Neuronal stem cell (in vitro differentiated cells): ENCODE measurements at regions not wholly inside any gene's neighbourhood (a gene's known extent, or its start where the extent isn't known, plus 50 kb on each side); places are given as distances from the start of the nearest gene placed in this dataset.
"Not testable (repeated sequence)": the region's sequence is repeated elsewhere in the genome, so short reads cannot be mapped to it uniquely, and the experiment has no call there.

ENCODE experiments used
- DNase-seq: peaks from one replicate; pipeline ENCODE4 v3.0.0-alpha.2; 2013; ENCODE audit warnings: low spot score
- H2AFZ ChIP-seq: one replicate; pipeline ENCODE4 v1.6.1; 2013; ENCODE audit warnings: mild to moderate bottlenecking, low read length, inconsistent platforms
- H2AK5ac ChIP-seq: 2 replicates; pipeline ENCODE4 v1.6.1; 2013; ENCODE audit warnings: low read depth, mild to moderate bottlenecking, inconsistent platforms, low read length, moderate library complexity, mixed read lengths
- H2BK120ac ChIP-seq: 2 replicates; pipeline ENCODE4 v1.6.1; 2013; ENCODE audit warnings: low read depth, mild to moderate bottlenecking, inconsistent platforms, low read length, moderate library complexity, mixed read lengths
- H2BK12ac ChIP-seq: one replicate; pipeline ENCODE4 v1.6.1; 2013; ENCODE audit warnings: low read length, inconsistent platforms
- H2BK15ac ChIP-seq: 2 replicates; pipeline ENCODE4 v1.6.1; 2013; ENCODE audit warnings: mild to moderate bottlenecking, low read length, inconsistent platforms, mixed read lengths
- H2BK5ac ChIP-seq: one replicate; pipeline ENCODE4 v1.6.1; 2013; ENCODE audit warnings: inconsistent platforms, mild to moderate bottlenecking, low read length, moderate library complexity
- H3K14ac ChIP-seq: one replicate; pipeline ENCODE4 v1.6.1; 2013; ENCODE audit warnings: low read length, inconsistent platforms
- H3K18ac ChIP-seq: 2 replicates; pipeline ENCODE4 v1.6.1; 2013; ENCODE audit warnings: low read length, inconsistent platforms
- H3K23ac ChIP-seq: 2 replicates; pipeline ENCODE4 v1.6.1; 2013; ENCODE audit warnings: low read depth, mild to moderate bottlenecking, mixed read lengths, low read length, inconsistent platforms; ENCODE audit not compliant: poor library complexity
- H3K27ac ChIP-seq: replicated peaks from 3 replicates; pipeline ENCODE4 v1.5.1; 2013; ENCODE audit warnings: low read length, inconsistent platforms
- H3K27me3 ChIP-seq, 3 experiments: 2 replicates each; pipeline ENCODE4 v1.6.1; 2013; ENCODE audit warnings: low read length in 3 of 3, mild to moderate bottlenecking in 2 of 3, inconsistent platforms in 1 of 3, low read depth in 1 of 3, mixed read lengths in 1 of 3, moderate library complexity in 1 of 3; ENCODE audit not compliant: control insufficient read depth in 3 of 3, insufficient read depth in 3 of 3
- H3K36me3 ChIP-seq, 2 donors: replicated peaks in 1 of 2; 2 replicates each; pipeline ENCODE4 v1.6.1; 2013; ENCODE audit warnings: low read length in 2 of 2; ENCODE audit not compliant: control insufficient read depth in 2 of 2, insufficient read depth in 2 of 2
- H3K4ac ChIP-seq: 2 replicates; pipeline ENCODE4 v1.6.1; 2013; ENCODE audit warnings: inconsistent platforms, mild to moderate bottlenecking, low read length, moderate library complexity
- H3K4me1 ChIP-seq, 2 donors: 1 replicate in 1 of 2; 2 replicates in 1 of 2; pipeline ENCODE4 v1.6.1; 2013; ENCODE audit warnings: low read length in 2 of 2, low read depth in 1 of 2; ENCODE audit not compliant: control insufficient read depth in 2 of 2, insufficient read depth in 1 of 2
- H3K4me2 ChIP-seq: one replicate; pipeline ENCODE4 v1.6.1; 2013; ENCODE audit warnings: mild to moderate bottlenecking, low read length, inconsistent platforms; ENCODE audit not compliant: insufficient read depth, poor library complexity, severe bottlenecking
- H3K4me3 ChIP-seq, 2 donors: 2 replicates each; pipeline ENCODE4 v1.5.1; 2013; ENCODE audit warnings: low read length in 2 of 2, mild to moderate bottlenecking in 2 of 2, inconsistent platforms in 1 of 2, moderate library complexity in 1 of 2
- H3K79me1 ChIP-seq: one replicate; pipeline ENCODE4 v1.6.1; 2013; ENCODE audit warnings: low read depth, mild to moderate bottlenecking, inconsistent platforms, low read length, moderate library complexity
- H3K9ac ChIP-seq: one replicate; pipeline ENCODE4 v1.6.1; 2013; ENCODE audit warnings: mild to moderate bottlenecking, low read depth, low read length, inconsistent platforms; ENCODE audit not compliant: poor library complexity
- H3K9me3 ChIP-seq, 2 donors: replicated peaks in 1 of 2; 2 replicates each; pipeline versions ENCODE3 to v1.6.1; 2013; ENCODE audit warnings: low read length in 2 of 2, mild to moderate bottlenecking in 2 of 2, inconsistent platforms in 1 of 2, low read depth in 1 of 2, mixed read lengths in 1 of 2, moderate library complexity in 1 of 2; ENCODE audit not compliant: control insufficient read depth in 2 of 2, insufficient read depth in 1 of 2
- H4K8ac ChIP-seq: one replicate; pipeline ENCODE4 v1.6.1; 2013; ENCODE audit warnings: low read depth, mild to moderate bottlenecking, inconsistent platforms, low read length, moderate library complexity
- H4K91ac ChIP-seq: one replicate; pipeline ENCODE4 v1.6.1; 2013; ENCODE audit warnings: low read length, low read depth, mild to moderate bottlenecking, inconsistent platforms; ENCODE audit not compliant: poor library complexity
- WGBS, 2 donors: extraction: QIAGEN DNeasy Blood & Tissue Kit; methylation state at CpG; one replicate each; pipeline ENCODE4 v1.1.7; 2013; ENCODE audit warnings: missing lambda C conversion rate in 2 of 2, mixed read lengths in 1 of 2; ENCODE audit not compliant: insufficient read length in 2 of 2, insufficient replicate concordance in 1 of 2; ENCODE audit errors: extremely low coverage in 2 of 2; 5-methylcytosine and 5-hydroxymethylcytosine counted together

GRCh38 chr14:106010783-106011182 is 484.4 kb downstream of the TMEM121 start:
- H3K27me3 ChIP-seq, result peaks cover 0 to 3% (median 0%) of the 10 kb centered on the region in 3 experiments
- no peaks in the 10 kb centered on the region for H3K36me3 ChIP-seq
- H2BK5ac ChIP-seq, result no peak overlapping the region
- no peak overlapping the region for H2AK5ac ChIP-seq
- no peak overlapping the region for H2BK12ac ChIP-seq
- H3K79me1 ChIP-seq, result no peaks in the 10 kb centered on the region
- H3K14ac ChIP-seq, result no peak overlapping the region
- H2BK120ac ChIP-seq, result no peak overlapping the region
- no CpG with 5 or more reads among the region's 4 CpGs for WGBS, 2 donors
- no peak overlapping the region for H3K4me3 ChIP-seq
- H3K9ac ChIP-seq, result no peak overlapping the region
- H3K27ac ChIP-seq, result no peak overlapping the region
- no peak overlapping the region for H2AFZ ChIP-seq
- H2BK15ac ChIP-seq, result no peak overlapping the region
- H3K18ac ChIP-seq, result no peak overlapping the region
- no peak overlapping the region for H3K23ac ChIP-seq
- no peaks in the 10 kb centered on the region for H3K4me1 ChIP-seq
- no peak overlapping the region for H3K4me2 ChIP-seq
- no peak overlapping the region for H4K91ac ChIP-seq
- DNase-seq, result no peak
- H4K8ac ChIP-seq, result no peak overlapping the region
- H3K9me3 ChIP-seq, result peaks cover 0 to 9% of the 10 kb centered on the region in 2 donors
- no peak overlapping the region for H3K4ac ChIP-seq

- not testable (repeated sequence) for H3K4ac ChIP-seq, H2BK120ac ChIP-seq, H3K79me1 ChIP-seq, DNase-seq, H3K14ac ChIP-seq, H2BK5ac ChIP-seq, H4K8ac ChIP-seq, H3K27ac ChIP-seq, H3K23ac ChIP-seq, H2BK12ac ChIP-seq, H3K36me3 ChIP-seq, H2AK5ac ChIP-seq, H3K18ac ChIP-seq, H2BK15ac ChIP-seq, H3K4me2 ChIP-seq, H3K4me3 ChIP-seq, H3K27me3 ChIP-seq, H2AFZ ChIP-seq, H3K9me3 ChIP-seq, H3K9ac ChIP-seq, H4K91ac ChIP-seq, H3K4me1 ChIP-seq
- WGBS, 2 donors, result no CpG with 5 or more reads among the region's 22 CpGs
Observed at GRCh38 chr14:106011631-106012360, 485.4 kb downstream of the TMEM121 start.

- not testable (repeated sequence) for H2BK5ac ChIP-seq, H3K14ac ChIP-seq, H3K18ac ChIP-seq, H2AFZ ChIP-seq, H2BK12ac ChIP-seq, H4K91ac ChIP-seq, H3K9me3 ChIP-seq, H4K8ac ChIP-seq, DNase-seq, H3K4me3 ChIP-seq, H3K36me3 ChIP-seq, H3K27me3 ChIP-seq, H3K23ac ChIP-seq, H3K4me1 ChIP-seq, H2AK5ac ChIP-seq, H3K4ac ChIP-seq, H3K9ac ChIP-seq, H3K4me2 ChIP-seq, H2BK15ac ChIP-seq, H3K27ac ChIP-seq, H2BK120ac ChIP-seq, H3K79me1 ChIP-seq
- WGBS, 2 donors, result no CpG with 5 or more reads among the region's 3 CpGs
Observed at GRCh38 chr14:106012361-106012725, 486.0 kb downstream of the TMEM121 start.

- H2BK5ac ChIP-seq, result no peak overlapping the region
- H3K4ac ChIP-seq, result no peak overlapping the region
- H3K27ac ChIP-seq, result no peak overlapping the region
- no peak overlapping the region for H3K18ac ChIP-seq
- no peak overlapping the region for H4K8ac ChIP-seq
- H4K91ac ChIP-seq, result no peak overlapping the region
- no peak overlapping the region for H3K14ac ChIP-seq
- H3K79me1 ChIP-seq, result no peaks in the 10 kb centered on the region
- no peak overlapping the region for H2BK120ac ChIP-seq
- peaks cover 0 to 3% of the 10 kb centered on the region in 2 donors for H3K9me3 ChIP-seq
- H2BK15ac ChIP-seq, result no peak overlapping the region
- H2BK12ac ChIP-seq, result no peak overlapping the region
- H2AK5ac ChIP-seq, result no peak overlapping the region
- H3K23ac ChIP-seq, result no peak overlapping the region
- H3K9ac ChIP-seq, result no peak overlapping the region
- H3K36me3 ChIP-seq, result no peaks in the 10 kb centered on the region
- no peak overlapping the region for H2AFZ ChIP-seq
- no peaks in the 10 kb centered on the region for H3K4me1 ChIP-seq
- no CpG with 5 or more reads among the region's 6 CpGs for WGBS, 2 donors
- DNase-seq, result no peak
- no peak overlapping the region for H3K4me2 ChIP-seq
- H3K27me3 ChIP-seq, result peaks cover 0 to 3% (median 0%) of the 10 kb centered on the region in 3 experiments
- no peak overlapping the region for H3K4me3 ChIP-seq
Observed at GRCh38 chr14:106013879-106014376, 487.5 kb downstream of the TMEM121 start.
